CD4-positive, alpha-beta T cell treated with Interleukin-12 subunit alpha and Interleukin-12 subunit beta, for 1 hour (primary cell): ENCODE measurements at regions not wholly inside any gene's neighbourhood (a gene's known extent, or its start where the extent isn't known, plus 50 kb on each side); places are given as distances from the start of the nearest gene placed in this dataset.
"Not testable (repeated sequence)": the region's sequence is repeated elsewhere in the genome, so short reads cannot be mapped to it uniquely, and the experiment has no call there.

Experiments
- DNase-seq: peaks from one replicate; pipeline ENCODE4 v3.0.0-alpha.2; 2020

GRCh38 chr13:32828711-32829110 is 187.5 kb upstream of the KL start:
- DNase-seq, result no peak

GRCh38 chr13:32829269-32829668 is 187.0 kb upstream of the KL start:
- no peak for DNase-seq

GRCh38 chr13:32829676-32830335 is 186.4 kb upstream of the KL start:
- DNase-seq, result no peak

- no peak for DNase-seq
These were observed 185.7 kb upstream of the KL start for GRCh38 chr13:32830336-32831031.

GRCh38 chr13:32837307-32837972 is 178.8 kb upstream of the KL start:
- no peak for DNase-seq

- no peak for DNase-seq
These were observed 178.0 kb upstream of the KL start for GRCh38 chr13:32837973-32838927.

GRCh38 chr13:32838945-32839344 is 177.3 kb upstream of the KL start:
- DNase-seq, result no peak

- no peak for DNase-seq
These were observed 176.1 kb upstream of the KL start for GRCh38 chr13:32840113-32840512.

GRCh38 chr13:32840989-32841713 is 175.1 kb upstream of the KL start:
- no peak for DNase-seq

GRCh38 chr13:32845952-32846950 is 170.0 kb upstream of the KL start:
- DNase-seq, result no peak

GRCh38 chr13:32847976-32848375 is 168.2 kb upstream of the KL start:
- not testable (repeated sequence) for DNase-seq

GRCh38 chr13:32849369-32849768 is 166.9 kb upstream of the KL start:
- DNase-seq, result no peak

- DNase-seq, result no peak
These were observed 165.7 kb upstream of the KL start for GRCh38 chr13:32850316-32851052.

GRCh38 chr13:32851083-32852069 is 164.8 kb upstream of the KL start:
- no peak for DNase-seq

- no peak for DNase-seq
These were observed 163.7 kb upstream of the KL start for GRCh38 chr13:32852526-32852925.

GRCh38 chr13:32857077-32857476 is 159.1 kb upstream of the KL start:
- DNase-seq, result no peak

- no peak for DNase-seq
These were observed 158.5 kb upstream of the KL start for GRCh38 chr13:32857689-32858088.

- DNase-seq, result no peak
These were observed 156.4 kb upstream of the KL start for GRCh38 chr13:32859707-32860292.

- DNase-seq, result no peak
These were observed 154.9 kb upstream of the KL start for GRCh38 chr13:32861304-32861703.
